ENCODE measurements at regions not wholly inside any gene's neighbourhood (a gene's known extent, or its start where the extent isn't known, plus 50 kb on each side); places are given as distances from the start of the nearest gene placed in this dataset.

GRCh38 chr4:107468156-107468555 is 251.9 kb downstream of the PAPSS1 start:
- TF ChIP-seq CTCF (IDR thresholded peaks at IDR 0.05) (no peak), POLR2AphosphoS5 (IDR thresholded peaks at IDR 0.05) (no peak), POLR2A (IDR thresholded peaks at IDR 0.05) (no peak)

Data from prostate gland (tissue), 2 donors.